NCI-H446 (cell line): ENCODE measurements at regions not wholly inside any gene's neighbourhood (a gene's known extent, or its start where the extent isn't known, plus 50 kb on each side); places are given as distances from the start of the nearest gene placed in this dataset.
"Not testable (repeated sequence)": the region's sequence is repeated elsewhere in the genome, so short reads cannot be mapped to it uniquely, and the experiment has no call there.

ENCODE experiments used
- DNase-seq, 2 experiments: peaks; one replicate each; lab custom pipeline; 2025; lab: John Stamatoyannopoulos, UW

GRCh38 chr1:185681034-185681633 is 53.1 kb upstream of the HMCN1 start:
- DNase-seq: peak; percentile 31 to 74

- no peak for DNase-seq
Measured at GRCh38 chr1:185680453-185680852, 53.7 kb upstream of the HMCN1 start.

- DNase-seq: no peak
Measured at GRCh38 chr1:185679220-185679619, 55.0 kb upstream of the HMCN1 start.

- DNase-seq: no peak
Measured at GRCh38 chr1:185676969-185677368, 57.2 kb upstream of the HMCN1 start.

GRCh38 chr1:185674201-185674600 is 60.0 kb upstream of the HMCN1 start:
- DNase-seq: no peak

DNA sequence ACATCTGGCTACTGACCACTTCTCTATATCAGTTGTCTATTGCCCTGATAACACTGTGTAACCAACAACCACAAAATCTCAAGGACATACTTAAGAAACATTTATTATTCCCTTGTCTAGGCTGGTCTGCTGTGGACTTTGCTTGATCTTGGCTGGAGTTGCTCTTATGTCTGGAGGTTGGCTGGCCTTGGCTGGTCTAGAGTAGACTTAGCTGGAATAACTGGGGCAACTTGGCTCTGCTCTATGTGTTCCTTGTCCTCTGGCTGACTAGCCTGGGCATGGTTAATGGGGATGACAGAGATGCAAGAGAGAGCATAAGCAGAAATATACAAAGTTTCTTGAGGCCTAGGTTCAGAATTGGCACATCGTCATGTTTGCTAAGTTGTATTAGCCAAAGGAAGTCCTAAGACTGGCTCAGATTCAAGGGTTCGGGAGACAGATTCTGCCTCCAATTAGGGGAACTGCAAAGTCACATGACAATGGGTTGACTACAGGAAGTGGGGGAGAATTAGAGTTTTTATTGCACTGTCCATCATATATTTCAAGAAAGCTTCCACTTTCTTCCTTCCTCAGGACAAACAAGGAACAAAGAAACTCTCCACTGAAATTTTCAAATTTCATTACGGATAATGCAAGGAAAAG is 61.4 kb upstream of the HMCN1 start:
- peak in 1 of 2 experiments; percentile 49 for DNase-seq

DNA sequence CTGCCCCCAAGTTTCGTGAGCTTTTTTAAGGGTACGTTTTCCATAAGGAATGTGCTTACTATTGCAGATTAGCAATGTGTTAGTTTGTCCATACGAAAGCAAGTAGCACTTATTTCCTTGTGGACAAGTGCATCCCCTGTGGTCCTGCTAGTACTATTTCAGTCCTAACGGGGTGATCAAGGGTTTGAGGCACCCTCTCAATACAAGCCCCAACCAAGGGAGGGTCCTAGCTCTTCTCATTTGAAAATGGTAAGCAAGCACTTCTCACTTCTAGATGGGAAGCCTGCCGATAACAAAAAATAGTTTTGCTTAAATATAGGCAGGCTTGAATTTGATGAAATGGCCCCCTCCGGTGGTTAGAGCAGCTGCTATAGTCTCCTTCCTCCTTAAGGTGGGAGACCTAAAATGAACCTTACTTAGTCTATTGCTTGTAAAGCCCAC is 64.0 kb upstream of the HMCN1 start:
- DNase-seq: peak; percentile 5 to 65

DNA sequence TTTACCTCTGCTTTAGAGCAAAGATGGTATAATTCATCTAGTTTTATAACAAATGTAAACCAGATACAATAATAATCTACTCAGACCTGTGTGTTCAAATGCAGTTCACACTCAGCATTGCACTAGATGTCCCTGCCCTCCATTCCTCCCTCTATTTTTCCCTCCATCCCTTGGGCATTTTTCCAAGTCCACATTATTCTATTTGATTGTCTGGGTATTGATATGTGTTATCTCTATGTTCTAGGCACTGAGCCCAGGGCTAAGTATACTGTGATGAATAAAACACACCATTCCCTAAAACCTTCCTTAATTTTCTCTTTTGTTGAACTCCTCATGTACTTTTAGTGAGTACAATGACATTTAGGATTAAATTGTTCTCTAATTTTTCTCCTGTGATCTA is 66.2 kb upstream of the HMCN1 start:
- no peak for DNase-seq

DNA sequence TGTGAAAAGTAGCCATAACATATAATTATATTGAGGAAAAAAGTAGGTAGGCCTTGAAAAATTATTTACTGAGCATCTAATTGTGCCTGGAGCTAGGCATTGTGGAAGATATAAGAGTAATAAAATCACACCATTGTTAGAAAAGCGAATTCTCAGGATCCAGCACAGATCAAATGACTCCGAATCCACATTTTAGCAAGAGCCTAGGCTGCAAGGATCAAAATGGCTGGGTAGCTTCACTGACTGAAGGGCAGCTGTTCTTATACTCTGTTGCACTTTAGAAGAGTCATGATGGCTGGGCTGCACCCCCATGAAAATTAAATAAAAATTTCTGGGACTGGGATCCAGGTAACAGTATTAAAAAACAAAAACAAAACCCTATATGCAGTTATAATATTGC is 67.6 kb upstream of the HMCN1 start:
- DNase-seq: no peak

GRCh38 chr1:185663771-185664296 is 70.4 kb upstream of the HMCN1 start:
- DNase-seq: no peak

DNA sequence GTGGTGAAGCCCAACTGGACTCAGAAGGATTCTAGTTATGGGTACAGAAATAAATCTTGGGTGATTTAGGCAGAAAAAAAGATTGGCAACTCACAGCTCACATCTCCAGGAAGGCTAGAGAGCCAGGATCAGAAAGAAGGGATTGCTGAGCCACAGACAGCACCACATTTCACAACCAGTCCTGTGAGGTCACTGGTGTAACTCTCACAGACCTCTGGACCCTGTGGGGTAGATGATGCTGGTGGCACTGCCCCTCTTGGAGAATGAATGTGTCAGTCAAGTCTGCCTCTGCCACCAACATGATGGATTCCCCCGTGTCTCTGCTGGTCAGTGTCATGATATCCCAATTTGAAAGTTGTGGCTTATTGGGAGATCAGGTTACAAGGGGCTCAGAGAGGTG is 70.9 kb upstream of the HMCN1 start:
- DNase-seq: no peak

- no peak for DNase-seq
Measured at GRCh38 chr1:185661971-185662370, 72.2 kb upstream of the HMCN1 start.

DNA sequence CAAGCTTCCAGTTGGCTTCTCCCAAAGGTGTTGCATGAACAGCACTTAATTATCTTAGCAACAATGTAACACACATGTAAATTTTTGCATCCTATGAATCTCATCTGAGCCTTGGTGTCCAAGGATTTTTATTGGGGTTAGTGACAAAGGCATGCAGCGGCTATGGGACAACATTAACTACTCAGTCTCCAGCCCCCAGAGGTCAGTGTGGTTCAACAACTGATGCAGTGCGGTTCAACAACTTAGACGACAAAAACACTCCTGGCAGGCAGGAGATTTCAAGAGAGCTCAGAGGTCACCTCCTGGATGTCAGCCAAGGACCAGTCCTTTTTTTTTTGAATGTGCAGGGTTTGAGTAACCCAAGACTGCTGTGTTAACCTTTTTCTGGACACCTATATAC is 77.5 kb upstream of the HMCN1 start:
- no peak for DNase-seq

- DNase-seq: no peak
Measured at GRCh38 chr1:185654952-185655314, 79.3 kb upstream of the HMCN1 start.

GRCh38 chr1:185654199-185654951 is 79.8 kb upstream of the HMCN1 start:
- no peak for DNase-seq

DNA sequence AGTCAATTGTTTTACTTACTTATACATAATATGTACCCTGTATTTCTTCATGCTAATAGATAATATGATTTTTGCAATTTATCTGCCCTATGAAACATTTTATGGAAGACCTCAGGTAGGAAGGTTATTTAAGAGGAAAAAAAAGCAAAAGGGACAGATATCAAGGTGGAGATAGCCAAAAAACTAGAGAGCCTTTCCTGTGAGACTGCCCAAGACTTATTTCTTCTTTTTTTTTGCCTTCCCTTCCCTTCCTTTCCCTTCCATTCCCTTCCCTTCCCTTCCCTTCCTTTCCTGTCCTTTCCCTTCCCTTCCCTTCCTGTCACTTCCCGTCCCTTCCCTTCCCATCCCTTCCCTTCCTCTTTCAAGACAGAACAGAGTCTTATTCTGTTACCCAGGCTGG is 80.6 kb upstream of the HMCN1 start:
- no peak for DNase-seq

GRCh38 chr1:185652348-185652747 is 81.8 kb upstream of the HMCN1 start:
- DNase-seq: peak in 1 of 2 experiments; percentile 7

DNA sequence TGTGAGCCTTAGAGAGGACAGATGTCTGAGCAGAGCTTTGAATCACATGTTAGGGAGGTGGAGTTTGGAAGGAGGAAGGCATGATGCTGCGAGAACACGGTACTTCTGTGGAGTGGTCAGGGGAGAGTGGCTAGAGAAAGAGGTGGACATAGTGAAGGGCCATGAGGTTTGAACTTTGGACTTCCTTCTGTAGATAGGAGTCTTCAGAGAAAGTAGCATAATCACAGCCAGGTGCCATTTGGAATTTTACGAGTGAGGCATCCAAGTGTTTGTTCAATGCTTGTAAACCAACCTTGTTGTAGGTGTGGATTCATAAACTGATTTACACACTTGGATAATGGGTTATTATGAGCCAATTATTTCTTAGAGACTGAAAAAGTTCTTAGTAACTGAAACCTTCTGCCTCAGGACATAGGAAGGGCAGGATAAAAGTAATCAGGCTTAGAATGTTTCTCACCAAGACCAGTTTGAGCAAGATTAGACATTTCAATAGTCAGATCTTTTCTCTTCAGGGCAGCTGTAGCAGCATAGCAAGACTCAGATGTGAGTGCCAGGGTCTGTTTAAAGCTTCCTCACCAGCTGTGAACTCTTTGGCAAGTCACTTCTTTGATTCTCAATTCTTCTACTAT is 83.5 kb upstream of the HMCN1 start:
- DNase-seq: no peak

- DNase-seq: no peak
Measured at GRCh38 chr1:185648858-185649589, 85.2 kb upstream of the HMCN1 start.

- not testable (repeated sequence) for DNase-seq
Measured at GRCh38 chr1:185647597-185648267, 86.5 kb upstream of the HMCN1 start.

- peak; percentile 70 to 90 for DNase-seq
Measured at GRCh38 chr1:185646202-185646683, 87.9 kb upstream of the HMCN1 start.
